GM18502 (cell line): ENCODE measurements at regions not wholly inside any gene's neighbourhood (a gene's known extent, or its start where the extent isn't known, plus 50 kb on each side); places are given as distances from the start of the nearest gene placed in this dataset.
A peak's percentile ranks its signal among the peaks of the same experiment; 100 is the strongest.
"Not testable (repeated sequence)": the region's sequence is repeated elsewhere in the genome, so short reads cannot be mapped to it uniquely, and the experiment has no call there.

ENCODE experiments used
- ATAC-seq: cut with Tn5 transposase; IDR thresholded peaks from one replicate; pipeline ENCODE4 v1.9.1; 2021; ENCODE audit warnings: mild to moderate bottlenecking; ENCODE audit not compliant: unreplicated experiment, poor library complexity

DNA sequence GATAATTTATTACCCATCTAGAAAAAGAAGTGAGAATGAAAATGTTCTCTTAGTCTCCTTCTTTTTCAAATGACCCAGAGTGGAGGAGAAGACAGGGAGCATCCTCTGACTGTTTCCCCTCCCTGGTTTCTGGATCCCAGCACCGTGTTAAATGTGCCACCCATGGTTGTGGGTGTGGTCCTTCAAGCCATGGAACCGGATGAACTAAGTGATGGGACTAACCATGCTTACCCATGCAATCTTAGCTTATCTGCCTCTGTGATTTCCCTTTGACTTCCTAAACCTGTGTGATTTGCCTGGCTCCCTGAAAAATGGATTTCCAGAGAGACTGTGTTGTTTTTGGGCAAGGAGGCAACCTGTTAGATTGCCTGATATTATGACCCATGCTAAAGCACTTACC, 437.1 kb downstream of the MAGEB5 start:
- ATAC-seq, result no peak

GRCh38 chrX:26651755-26652154, 435.8 kb downstream of the MAGEB5 start:
- ATAC-seq, result no peak

DNA sequence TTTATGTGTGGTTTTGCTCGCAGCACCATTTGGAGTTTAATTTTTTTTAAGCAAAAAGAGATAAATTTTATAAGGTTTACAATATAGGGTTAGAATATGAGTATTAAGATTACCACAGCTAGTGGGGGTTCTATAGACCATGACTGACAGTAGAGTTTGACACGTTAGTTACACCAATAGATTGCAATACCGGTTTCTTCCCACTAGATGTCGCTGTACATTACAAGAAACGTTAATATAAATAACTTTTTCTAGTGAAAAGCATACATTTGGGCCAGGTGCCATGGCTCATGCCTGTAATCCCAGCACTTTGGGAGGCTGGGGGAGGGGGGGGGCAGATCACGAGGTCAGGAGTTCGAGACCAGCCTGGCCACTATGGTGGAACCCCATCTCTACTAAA, 433.6 kb downstream of the MAGEB5 start:
- peak; percentile 54 for ATAC-seq

DNA sequence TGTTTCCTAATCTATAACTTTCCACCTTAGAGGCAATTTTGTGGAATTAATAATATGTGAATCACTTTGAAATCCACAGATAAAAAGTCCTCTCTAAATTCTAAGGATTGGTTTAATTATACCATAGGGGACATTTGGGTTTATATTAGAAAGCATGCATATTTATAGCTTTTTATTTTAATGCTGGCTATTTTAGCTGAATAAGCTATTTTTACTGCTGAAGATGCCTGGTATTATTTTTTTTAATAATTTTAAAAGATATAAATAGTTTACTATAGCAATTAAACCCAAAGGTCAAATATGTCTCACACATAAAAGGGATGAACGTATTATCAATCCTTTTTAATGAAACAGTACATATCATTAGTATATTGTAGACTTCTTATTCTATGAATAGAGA, 415.4 kb downstream of the MAGEB5 start:
- no peak for ATAC-seq

DNA sequence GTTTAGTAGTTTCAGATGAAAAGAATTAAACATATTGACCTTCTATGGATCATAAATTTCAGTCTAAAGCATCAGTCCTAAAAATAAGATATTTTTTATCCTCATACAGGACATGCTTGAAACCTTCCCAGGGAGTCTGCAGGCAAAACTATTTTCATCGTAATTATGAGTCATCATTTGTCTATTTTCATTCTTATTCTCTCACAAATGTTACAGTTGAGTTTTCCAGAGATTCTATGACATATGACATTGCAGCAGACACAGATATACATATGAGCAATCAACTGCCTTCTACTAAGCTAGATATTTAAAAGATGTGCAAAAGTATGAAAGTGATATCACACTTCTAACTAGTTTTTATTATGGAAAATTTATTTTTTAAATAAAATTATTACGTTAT, 398.0 kb downstream of the MAGEB5 start:
- no peak for ATAC-seq

- no peak for ATAC-seq
Observed at GRCh38 chrX:26606971-26607370, 391.0 kb downstream of the MAGEB5 start.

DNA sequence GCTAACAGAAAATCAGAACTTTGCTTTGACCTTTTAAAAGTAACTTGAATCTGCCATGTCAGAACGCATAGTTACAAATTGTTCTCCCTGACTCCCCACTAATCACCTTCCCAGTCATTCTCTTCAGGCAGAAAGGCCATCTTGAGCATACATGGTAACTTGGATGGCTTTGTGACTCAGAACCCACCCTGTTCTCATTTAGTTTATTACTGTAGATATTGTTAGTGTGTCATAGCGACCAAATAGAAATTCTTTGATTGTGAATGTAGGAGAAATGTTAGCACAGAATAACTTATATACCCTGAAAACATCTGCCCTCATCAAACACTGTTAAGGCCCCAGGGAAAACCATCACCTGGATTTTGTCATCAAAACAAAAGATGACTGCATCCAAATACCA, 382.0 kb downstream of the MAGEB5 start:
- ATAC-seq, result no peak

- no peak for ATAC-seq
Observed at GRCh38 chrX:26590849-26591248, 374.9 kb downstream of the MAGEB5 start.

DNA sequence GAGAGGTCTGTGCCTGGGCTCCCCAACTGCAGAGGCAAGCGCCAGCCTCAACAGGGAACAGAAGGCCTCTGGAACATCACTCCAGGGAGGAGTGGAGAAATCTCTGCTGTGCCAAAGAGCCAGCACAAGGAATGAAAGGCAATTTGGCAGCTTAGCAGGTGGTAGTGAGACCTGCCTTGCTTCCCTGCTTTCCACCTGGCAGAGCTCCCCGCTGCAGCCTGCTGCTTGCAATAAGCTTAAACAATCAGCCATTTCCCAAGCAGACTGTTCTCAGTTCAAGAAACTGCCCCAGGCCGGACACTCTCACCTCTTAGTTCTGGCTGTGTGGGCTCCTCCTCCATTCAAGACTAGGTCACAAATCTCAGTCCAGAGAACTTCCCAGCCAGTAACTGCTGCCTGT, 370.6 kb downstream of the MAGEB5 start:
- ATAC-seq, result no peak

- ATAC-seq, result no peak
Observed at GRCh38 chrX:26581091-26581490, 365.1 kb downstream of the MAGEB5 start.

- ATAC-seq, result no peak
Observed at GRCh38 chrX:26580021-26580420, 364.1 kb downstream of the MAGEB5 start.

GRCh38 chrX:26574234-26574633, 358.3 kb downstream of the MAGEB5 start:
- ATAC-seq, result no peak

- no peak for ATAC-seq
Observed at GRCh38 chrX:26562156-26562555, 346.2 kb downstream of the MAGEB5 start.

DNA sequence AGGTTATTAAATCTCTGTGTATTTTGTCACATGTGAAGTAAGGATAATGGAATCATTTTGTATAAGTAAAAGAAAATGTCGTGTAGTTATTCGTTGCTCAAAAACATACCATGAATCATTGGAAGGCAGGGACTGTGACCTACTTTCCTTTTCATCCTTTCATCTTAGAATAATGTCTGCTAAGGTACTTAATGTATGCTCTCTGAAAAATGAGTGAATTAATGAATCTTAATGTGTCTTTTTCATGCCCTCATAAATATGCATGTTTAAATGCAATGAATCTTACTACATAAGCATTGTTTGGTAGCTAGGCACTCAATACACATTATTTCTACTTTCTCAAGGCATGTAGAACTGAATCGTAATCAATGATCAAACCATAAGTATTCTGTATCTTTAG, 343.9 kb downstream of the MAGEB5 start:
- ATAC-seq, result no peak

GRCh38 chrX:26558719-26559386, 342.9 kb downstream of the MAGEB5 start:
- ATAC-seq, result no peak

DNA sequence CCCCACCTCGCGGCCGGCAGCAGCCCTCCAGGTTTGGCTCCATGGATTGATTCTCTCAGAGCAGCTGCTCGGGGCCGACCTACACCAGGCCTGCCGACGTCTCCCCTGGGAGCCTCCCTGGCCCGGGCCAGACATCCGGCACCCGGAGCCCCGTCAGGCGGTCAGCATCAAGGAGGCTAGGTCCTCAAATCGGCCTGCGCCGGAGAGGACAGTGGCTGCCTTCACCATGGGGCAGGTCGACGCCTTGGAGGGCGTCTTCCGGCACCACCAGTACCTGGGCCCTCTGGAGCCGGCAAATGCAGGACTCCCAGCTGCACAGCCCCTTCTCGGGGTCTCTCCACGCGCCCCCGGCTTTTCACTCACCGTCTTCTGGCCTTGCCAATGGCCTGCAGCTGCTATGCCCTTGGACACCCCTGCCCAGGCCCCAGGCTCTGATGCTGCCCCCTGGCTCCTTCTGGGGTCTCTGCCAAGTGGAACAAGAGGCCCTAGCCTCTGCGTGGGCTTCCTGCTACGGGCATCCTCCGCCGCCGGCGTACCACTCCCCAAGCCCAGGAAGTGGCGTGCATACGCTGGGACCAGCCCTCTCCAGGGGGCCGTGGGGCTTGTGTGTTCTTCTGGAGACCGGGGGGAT, 341.8 kb downstream of the MAGEB5 start:
- ATAC-seq, result no peak

- not testable (repeated sequence) for ATAC-seq
Observed at GRCh38 chrX:26525768-26526167, 309.8 kb downstream of the MAGEB5 start.

DNA sequence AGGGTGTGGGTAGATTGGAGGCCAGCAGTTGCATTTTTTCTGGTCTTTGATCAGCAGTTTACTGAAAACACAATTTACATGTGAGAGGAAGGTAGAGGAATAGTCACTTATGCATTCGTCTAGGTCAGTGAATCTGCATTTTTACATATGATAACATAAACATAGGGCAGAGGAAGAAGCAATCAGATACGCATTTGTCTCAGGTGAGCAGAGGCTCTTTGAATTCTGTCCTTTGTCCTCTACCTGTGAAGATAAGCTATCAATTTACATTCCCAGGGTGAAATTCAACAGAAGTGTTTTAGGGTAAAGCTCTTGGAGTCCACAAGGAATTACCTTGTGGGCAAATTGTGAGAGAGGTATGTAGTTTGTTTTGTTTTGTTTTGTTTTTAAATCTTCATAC, 306.5 kb downstream of the MAGEB5 start:
- ATAC-seq, result no peak

DNA sequence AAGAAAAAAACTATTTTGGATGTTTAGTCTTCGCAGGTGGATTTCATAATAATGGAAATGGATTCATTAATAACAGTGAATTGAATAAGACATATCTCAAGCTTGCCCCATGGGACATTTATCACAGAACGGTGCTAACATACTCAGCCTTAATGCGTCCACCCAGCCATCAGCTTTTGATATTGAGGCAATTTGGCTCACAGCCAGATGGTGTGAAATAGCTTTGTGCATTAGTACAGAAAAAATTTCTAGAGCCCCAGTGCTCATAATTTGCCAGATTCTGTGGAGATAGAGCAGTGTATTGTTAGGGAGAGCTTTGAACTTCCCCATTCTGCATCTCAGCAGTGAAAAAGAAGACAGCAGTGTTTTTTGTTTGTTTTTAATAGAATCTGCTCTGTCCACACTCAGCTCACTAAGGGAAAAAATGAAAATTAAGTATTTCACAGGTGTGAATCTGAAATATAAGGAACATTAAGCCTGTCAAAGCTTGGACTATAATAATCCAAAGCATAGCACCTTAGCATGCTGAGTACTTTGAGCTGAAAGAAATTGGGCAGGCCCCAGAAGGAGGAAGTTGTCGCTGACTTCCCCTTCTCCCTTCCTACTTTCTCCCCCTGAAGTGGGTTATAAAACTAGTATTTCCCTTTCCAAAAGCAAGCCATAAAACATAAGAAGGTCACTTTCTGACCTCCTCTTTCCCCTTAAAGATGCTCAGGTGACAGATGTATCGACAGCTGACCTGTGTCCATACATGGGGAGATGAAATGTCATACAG, 295.8 kb downstream of the MAGEB5 start:
- no peak for ATAC-seq

GRCh38 chrX:26470941-26471340, 255.0 kb downstream of the MAGEB5 start:
- no peak for ATAC-seq

GRCh38 chrX:26466387-26466786, 250.4 kb downstream of the MAGEB5 start:
- ATAC-seq, result no peak

DNA sequence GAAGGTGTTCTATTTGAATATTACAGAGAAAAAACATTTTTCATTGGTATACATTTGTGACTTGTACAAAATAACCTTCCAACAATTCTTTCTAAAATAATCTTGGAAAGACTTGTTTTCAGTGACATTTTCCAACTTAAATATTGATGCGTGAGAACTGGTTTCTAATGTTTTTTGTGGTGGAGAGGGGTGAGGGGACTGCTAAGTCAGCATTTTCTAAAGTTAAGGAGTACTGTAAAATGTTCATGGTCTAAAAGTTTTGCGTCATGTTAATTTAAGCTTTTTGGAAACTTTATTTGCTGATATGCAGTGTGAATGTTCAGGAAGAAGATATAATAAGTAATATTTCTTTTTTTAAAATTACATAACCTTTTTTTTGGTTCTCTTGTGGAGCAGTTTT, 229.3 kb downstream of the MAGEB5 start:
- no peak for ATAC-seq
